Activated T-helper 17 cell treated with anti-CD3 and anti-CD28 coated beads, Interleukin-2, amount 50 U/mL, for 72 hours (primary cell): ENCODE measurements at regions not wholly inside any gene's neighbourhood (a gene's known extent, or its start where the extent isn't known, plus 50 kb on each side); places are given as distances from the start of the nearest gene placed in this dataset.
"Not testable (repeated sequence)": the region's sequence is repeated elsewhere in the genome, so short reads cannot be mapped to it uniquely, and the experiment has no call there.

Source experiments
- ATAC-seq: fragments of 150-1000 bp; cut with Tn5 transposase; replicated peaks from 2 replicates; pipeline ENCODE4 v1.10.0; 2021; ENCODE audit warnings: mild to moderate bottlenecking, moderate library complexity
- H3K27ac Mint-ChIP-seq: one replicate; pipeline ENCODE4 v1.8.0; 2022; ENCODE audit warnings: mixed read lengths
- H3K27me3 Mint-ChIP-seq: one replicate; pipeline ENCODE4 v1.8.0; 2022; ENCODE audit warnings: mixed read lengths
- H3K36me3 Mint-ChIP-seq: one replicate; pipeline ENCODE4 v1.8.0; 2022; ENCODE audit warnings: low read depth, mild to moderate bottlenecking, mixed read lengths
- H3K4me1 Mint-ChIP-seq: one replicate; pipeline ENCODE4 v1.8.0; 2022; ENCODE audit warnings: mixed read lengths
- H3K4me3 Mint-ChIP-seq: one replicate; pipeline ENCODE4 v1.8.0; 2022; ENCODE audit warnings: mild to moderate bottlenecking, mixed read lengths
- H3K9me3 Mint-ChIP-seq: one replicate; pipeline ENCODE4 v1.8.0; 2022; ENCODE audit warnings: mixed read lengths

DNA sequence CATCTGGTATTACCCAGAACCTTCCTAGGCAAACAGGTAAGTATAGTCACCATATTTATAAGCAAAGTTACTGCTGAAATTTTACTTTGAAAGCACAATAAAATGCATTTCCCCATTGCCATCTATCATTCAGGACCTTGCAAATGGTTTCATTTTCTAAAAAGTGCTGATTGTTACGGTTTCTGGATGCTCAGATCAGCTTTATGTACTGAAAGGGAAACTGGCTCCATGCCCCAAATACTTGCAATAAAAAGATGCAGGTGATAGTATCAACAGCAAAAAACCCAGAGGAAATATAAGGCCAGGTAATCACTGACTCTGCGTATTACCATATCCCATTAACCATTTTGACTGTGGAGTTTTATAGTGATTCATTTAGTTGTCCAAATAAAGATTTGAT is 1150.7 kb upstream of the CRIM1 start:
- Mint-ChIP-seq H3K36me3 (no peaks in the 10 kb centered on the region), H3K4me3 (no peak overlapping the region), H3K4me1 (no peaks in the 10 kb centered on the region), H3K27ac (no peak overlapping the region), H3K9me3 (peaks cover 12% of the 10 kb centered on the region), H3K27me3 (no peaks in the 10 kb centered on the region)
- ATAC-seq = no peak

GRCh38 chr2:35204323-35204722 is 1151.3 kb upstream of the CRIM1 start:
- H3K36me3 Mint-ChIP-seq = no peaks in the 10 kb centered on the region
- peaks cover 16% of the 10 kb centered on the region for H3K9me3 Mint-ChIP-seq
- no peak overlapping the region for H3K27ac Mint-ChIP-seq
- H3K4me1 Mint-ChIP-seq = no peaks in the 10 kb centered on the region
- H3K27me3 Mint-ChIP-seq = no peaks in the 10 kb centered on the region
- no peak overlapping the region for H3K4me3 Mint-ChIP-seq
- no peak for ATAC-seq

- Mint-ChIP-seq H3K4me3 (no peak overlapping the region), H3K27ac (no peak overlapping the region), H3K27me3 (no peaks in the 10 kb centered on the region), H3K36me3 (no peaks in the 10 kb centered on the region), H3K4me1 (no peaks in the 10 kb centered on the region), H3K9me3 (peaks cover 15% of the 10 kb centered on the region)
- ATAC-seq = no peak
These were observed 1156.3 kb upstream of the CRIM1 start for GRCh38 chr2:35199298-35199697.

DNA sequence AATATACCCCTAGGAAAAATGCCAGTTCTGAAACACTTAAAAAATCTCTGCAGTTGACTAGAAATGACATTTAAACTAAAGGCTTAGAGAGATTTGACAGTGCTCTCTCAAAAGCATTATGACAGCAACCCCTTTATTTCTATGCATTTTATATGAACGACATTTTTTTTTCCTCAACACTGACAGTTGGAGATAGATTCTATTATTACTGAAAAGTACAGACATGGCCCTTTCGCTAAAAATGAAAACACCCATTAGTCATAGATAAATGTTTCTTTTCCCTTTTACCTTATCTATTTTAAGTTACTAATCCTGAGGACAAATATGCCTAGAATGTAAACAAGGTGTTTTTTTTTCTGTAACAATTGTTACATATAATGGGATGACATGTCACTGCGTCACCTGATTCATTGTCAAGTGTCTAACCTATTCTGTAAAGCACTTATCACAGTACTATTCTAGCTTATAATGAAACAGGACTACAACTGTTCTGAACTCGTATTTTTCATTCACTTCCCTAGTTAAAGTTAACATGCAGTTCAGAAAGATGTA is 1169.6 kb upstream of the CRIM1 start:
- Mint-ChIP-seq H3K27me3 (no peaks in the 10 kb centered on the region), H3K36me3 (no peaks in the 10 kb centered on the region), H3K4me1 (no peaks in the 10 kb centered on the region), H3K9me3 (no peaks in the 10 kb centered on the region), H3K27ac (no peak overlapping the region), H3K4me3 (no peak overlapping the region)
- ATAC-seq = no peak

- H3K4me1 Mint-ChIP-seq = no peaks in the 10 kb centered on the region
- no peaks in the 10 kb centered on the region for H3K36me3 Mint-ChIP-seq
- no peaks in the 10 kb centered on the region for H3K27me3 Mint-ChIP-seq
- H3K9me3 Mint-ChIP-seq = no peaks in the 10 kb centered on the region
- H3K4me3 Mint-ChIP-seq = no peak overlapping the region
- ATAC-seq = no peak
- H3K27ac Mint-ChIP-seq = no peak overlapping the region
These were observed 1171.1 kb upstream of the CRIM1 start for GRCh38 chr2:35184471-35184870.

GRCh38 chr2:35176726-35177125 is 1178.9 kb upstream of the CRIM1 start:
- H3K27ac Mint-ChIP-seq, ATAC-seq, H3K4me3 Mint-ChIP-seq, H3K9me3 Mint-ChIP-seq, H3K36me3 Mint-ChIP-seq, H3K4me1 Mint-ChIP-seq, H3K27me3 Mint-ChIP-seq: not testable (repeated sequence)

DNA sequence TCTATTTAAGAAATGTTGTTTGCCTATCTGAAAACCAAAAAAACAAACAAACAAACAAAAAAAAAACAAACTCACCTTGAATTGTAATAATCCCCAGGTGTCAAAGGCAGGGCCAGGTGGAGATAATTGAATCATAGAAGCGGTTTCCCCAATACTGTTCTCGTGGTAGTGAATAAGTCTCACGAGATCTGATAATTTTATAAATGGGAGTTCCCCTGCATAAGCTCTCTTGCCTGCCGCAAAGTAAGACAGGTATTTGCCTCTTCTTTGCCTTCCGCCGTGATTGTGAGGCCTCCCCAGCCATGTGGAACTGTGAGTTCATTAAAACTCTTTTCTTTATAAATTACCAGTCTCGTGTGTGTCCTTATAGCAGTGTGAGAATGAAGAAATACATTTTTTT is 1180.7 kb upstream of the CRIM1 start:
- Mint-ChIP-seq H3K4me3 (no peak overlapping the region), H3K36me3 (no peaks in the 10 kb centered on the region), H3K27ac (no peak overlapping the region), H3K9me3 (peaks cover 5% of the 10 kb centered on the region), H3K4me1 (no peaks in the 10 kb centered on the region), H3K27me3 (no peaks in the 10 kb centered on the region)
- ATAC-seq = no peak

GRCh38 chr2:35172687-35173086 is 1182.9 kb upstream of the CRIM1 start:
- Mint-ChIP-seq H3K4me3 (no peak overlapping the region), H3K4me1 (no peaks in the 10 kb centered on the region), H3K27me3 (no peaks in the 10 kb centered on the region), H3K36me3 (no peaks in the 10 kb centered on the region), H3K9me3 (no peaks in the 10 kb centered on the region), H3K27ac (no peak overlapping the region)
- ATAC-seq = no peak

GRCh38 chr2:35168351-35168750 is 1187.2 kb upstream of the CRIM1 start:
- no peak for ATAC-seq
- Mint-ChIP-seq H3K27me3 (no peaks in the 10 kb centered on the region), H3K4me1 (no peaks in the 10 kb centered on the region), H3K9me3 (no peaks in the 10 kb centered on the region), H3K27ac (no peak overlapping the region), H3K36me3 (no peaks in the 10 kb centered on the region), H3K4me3 (no peak overlapping the region)

DNA sequence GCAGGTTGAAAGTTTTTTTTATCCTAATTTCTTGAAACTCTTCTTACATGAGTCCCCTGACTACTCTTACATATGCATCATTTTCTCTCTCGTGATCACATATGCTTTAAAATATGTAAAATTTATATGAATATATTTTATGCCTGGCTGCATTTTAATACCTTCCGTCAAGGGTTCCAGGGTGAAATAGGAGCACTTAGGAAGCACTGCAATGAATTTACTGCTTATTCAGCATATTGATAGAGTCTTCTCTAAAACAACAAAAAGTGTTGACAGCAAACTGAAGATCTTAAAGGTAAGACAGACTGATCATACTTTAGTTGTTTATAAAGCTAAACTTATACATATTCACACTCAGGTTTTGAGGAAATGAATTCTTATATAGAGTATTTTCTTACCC is 1191.6 kb upstream of the CRIM1 start:
- Mint-ChIP-seq H3K9me3 (peaks cover 10% of the 10 kb centered on the region), H3K4me1 (no peaks in the 10 kb centered on the region), H3K27me3 (no peaks in the 10 kb centered on the region), H3K4me3 (no peak overlapping the region), H3K27ac (no peak overlapping the region), H3K36me3 (no peaks in the 10 kb centered on the region)
- ATAC-seq = no peak

DNA sequence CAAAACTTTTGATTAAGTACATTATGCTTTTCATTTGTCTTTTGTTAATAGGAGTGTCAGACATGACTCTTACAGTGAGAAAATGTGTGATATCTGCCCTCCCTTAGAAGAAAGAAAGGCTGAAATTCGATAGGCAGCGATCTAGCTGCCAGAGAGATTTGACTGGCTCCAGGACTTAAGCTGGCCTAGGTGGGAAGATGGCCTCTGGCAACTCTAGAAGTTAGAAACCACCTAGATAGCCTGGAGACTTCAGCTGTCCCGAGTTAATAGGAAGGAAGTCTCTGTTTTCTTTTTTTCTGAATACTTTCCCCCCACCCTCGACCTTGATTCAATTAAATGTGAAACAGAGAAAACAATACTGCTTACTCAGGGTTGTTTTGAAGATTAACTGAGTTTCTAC is 1194.7 kb upstream of the CRIM1 start:
- no peak for ATAC-seq

GRCh38 chr2:35125871-35126270 is 1229.7 kb upstream of the CRIM1 start:
- ATAC-seq = no peak
- H3K27me3 Mint-ChIP-seq = no peaks in the 10 kb centered on the region
- no peaks in the 10 kb centered on the region for H3K4me1 Mint-ChIP-seq
- no peak overlapping the region for H3K27ac Mint-ChIP-seq
- no peaks in the 10 kb centered on the region for H3K36me3 Mint-ChIP-seq
- no peak overlapping the region for H3K4me3 Mint-ChIP-seq
- peaks cover 6% of the 10 kb centered on the region for H3K9me3 Mint-ChIP-seq

More for the DNA sequence above, 1194.7 kb upstream of the CRIM1 start:
- Mint-ChIP-seq H3K36me3 (no peaks in the 10 kb centered on the region), H3K4me1 (no peaks in the 10 kb centered on the region), H3K9me3 (peaks cover 16% of the 10 kb centered on the region), H3K4me3 (no peak overlapping the region), H3K27me3 (no peaks in the 10 kb centered on the region), H3K27ac (no peak overlapping the region)

DNA sequence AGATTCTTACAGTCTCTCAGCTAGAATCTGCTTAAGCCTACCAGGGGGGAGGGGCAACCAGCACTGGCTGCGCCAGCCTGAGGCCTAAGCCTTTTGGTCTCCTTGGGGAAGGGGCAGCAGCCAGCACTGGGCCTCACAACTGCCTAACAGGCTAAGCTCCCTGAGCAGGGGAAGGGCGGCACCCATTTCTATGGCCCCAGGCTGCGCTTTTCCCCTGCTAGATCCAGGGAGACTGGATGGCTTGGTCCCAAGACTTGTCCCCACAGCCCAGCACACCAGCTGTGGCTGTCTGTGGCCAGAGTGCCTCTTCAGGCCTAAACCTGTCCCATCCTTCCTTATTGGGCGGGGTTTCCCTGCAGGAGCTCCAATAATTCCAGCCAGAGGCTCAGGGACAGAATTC is 1230.3 kb upstream of the CRIM1 start:
- Mint-ChIP-seq H3K4me3 (no peak overlapping the region), H3K36me3 (no peaks in the 10 kb centered on the region), H3K27ac (no peak overlapping the region), H3K9me3 (peaks cover 6% of the 10 kb centered on the region), H3K27me3 (no peaks in the 10 kb centered on the region), H3K4me1 (no peaks in the 10 kb centered on the region)
- no peak for ATAC-seq

GRCh38 chr2:35116151-35116550 is 1239.4 kb upstream of the CRIM1 start:
- no peak overlapping the region for H3K27ac Mint-ChIP-seq
- no peaks in the 10 kb centered on the region for H3K36me3 Mint-ChIP-seq

DNA sequence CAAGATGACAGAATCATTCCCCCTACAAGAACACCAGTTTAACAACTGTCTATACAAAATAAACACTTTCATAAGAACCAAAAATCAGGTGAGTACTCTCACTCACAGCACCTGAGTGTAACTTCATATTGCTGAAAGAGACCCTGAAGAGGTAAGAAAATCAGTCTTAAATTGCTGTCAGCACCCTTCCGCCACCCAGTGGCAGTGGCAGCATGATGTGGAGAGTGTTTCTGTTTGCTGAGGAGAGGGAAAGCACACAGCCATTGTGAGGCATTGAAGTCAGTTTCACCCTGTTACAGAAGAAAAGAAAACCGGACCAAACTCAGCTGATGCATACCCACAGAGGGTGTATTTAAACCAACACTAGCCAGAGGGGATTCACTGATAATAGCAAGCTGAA is 1240.8 kb upstream of the CRIM1 start:
- H3K4me3 Mint-ChIP-seq = no peak overlapping the region
- no peak for ATAC-seq
- no peaks in the 10 kb centered on the region for H3K27me3 Mint-ChIP-seq
- peaks cover 9% of the 10 kb centered on the region for H3K9me3 Mint-ChIP-seq
- H3K27ac Mint-ChIP-seq = no peak overlapping the region
- no peaks in the 10 kb centered on the region for H3K36me3 Mint-ChIP-seq
- no peaks in the 10 kb centered on the region for H3K4me1 Mint-ChIP-seq

More at GRCh38 chr2:35116151-35116550, 1239.4 kb upstream of the CRIM1 start:
- Mint-ChIP-seq H3K4me3 (no peak overlapping the region), H3K4me1 (no peaks in the 10 kb centered on the region), H3K9me3 (peaks cover 9% of the 10 kb centered on the region), H3K27me3 (no peaks in the 10 kb centered on the region)
- ATAC-seq = no peak

DNA sequence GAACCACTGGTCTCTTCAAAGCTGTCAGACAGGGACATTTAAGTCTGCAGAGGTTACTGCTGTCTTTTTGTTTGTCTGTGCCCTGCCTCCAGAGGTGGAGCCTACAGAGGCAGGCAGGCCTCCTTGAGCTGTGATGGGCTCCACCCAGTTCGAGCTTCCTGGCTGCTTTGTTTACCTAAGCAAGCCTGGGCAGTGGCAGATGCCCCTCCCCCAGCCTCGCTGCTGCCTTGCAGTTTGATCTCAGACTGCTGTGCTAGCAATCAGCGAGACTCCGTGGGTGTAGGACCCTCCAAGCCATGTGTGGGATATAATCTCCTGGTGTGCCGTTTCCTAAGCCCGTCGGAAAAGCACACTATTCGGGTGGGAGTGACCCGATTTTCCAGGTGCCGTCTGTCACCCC is 1243.2 kb upstream of the CRIM1 start:
- not testable (repeated sequence) for ATAC-seq, H3K27ac Mint-ChIP-seq, H3K27me3 Mint-ChIP-seq, H3K4me3 Mint-ChIP-seq, H3K9me3 Mint-ChIP-seq, H3K4me1 Mint-ChIP-seq, H3K36me3 Mint-ChIP-seq
